ENCODE measurements at regions not wholly inside any gene's neighbourhood (a gene's known extent, or its start where the extent isn't known, plus 50 kb on each side); places are given as distances from the start of the nearest gene placed in this dataset.

- H3K36me3 ChIP-seq (ENCODE audit: low read depth): no peaks in the 10 kb centered on the region
- DNase-seq: no peak
- intact Hi-C loops (cut with DNase I, micrococcal nuclease): no loop called here
- H3K4me1 ChIP-seq (ENCODE audit: low read depth): peaks cover 3% of the 10 kb centered on the region
- H3K9me3 ChIP-seq: no peaks in the 10 kb centered on the region
- no peak overlapping the region for H3K4me3 ChIP-seq
- ATAC-seq: no peak
- no peak for TF ChIP-seq CTCF (IDR thresholded peaks at IDR 0.05)
Observed at GRCh38 chr7:155216475-155217272, 81.0 kb upstream of the INSIG1 start.

- TF ChIP-seq CTCF (IDR thresholded peaks at IDR 0.05): no peak
- H3K36me3 ChIP-seq (ENCODE audit: low read depth): no peaks in the 10 kb centered on the region
- H3K4me1 ChIP-seq (ENCODE audit: low read depth): peaks cover 3% of the 10 kb centered on the region
- no peak overlapping the region for H3K4me3 ChIP-seq
- DNase-seq (no peak), ATAC-seq (no peak)
- intact Hi-C loops (cut with DNase I, micrococcal nuclease): no loop called here
- no peaks in the 10 kb centered on the region for H3K9me3 ChIP-seq
Observed at GRCh38 chr7:155217634-155218033, 80.0 kb upstream of the INSIG1 start.

- no peak overlapping the region for H3K4me3 ChIP-seq
- DNase-seq: no peak
- ATAC-seq: no peak
- no peaks in the 10 kb centered on the region for H3K36me3 ChIP-seq (ENCODE audit: low read depth)
- no peak for TF ChIP-seq CTCF (IDR thresholded peaks at IDR 0.05)
- no peaks in the 10 kb centered on the region for H3K9me3 ChIP-seq
- peaks cover 3% of the 10 kb centered on the region for H3K4me1 ChIP-seq (ENCODE audit: low read depth)
- intact Hi-C loops (cut with DNase I, micrococcal nuclease): no loop called here
Observed at GRCh38 chr7:155218276-155219153, 79.2 kb upstream of the INSIG1 start.

GRCh38 chr7:155219154-155219531 lies 78.5 kb upstream of the INSIG1 start:
- TF ChIP-seq CTCF (IDR thresholded peaks at IDR 0.05): no peak
- intact Hi-C loops (cut with DNase I, micrococcal nuclease): no loop called here

GRCh38 chr7:155219947-155220769 lies 77.5 kb upstream of the INSIG1 start:
- Histone ChIP-seq H3K4me3 (no peak overlapping the region), H3K4me1 (ENCODE audit: low read depth) (no peaks in the 10 kb centered on the region)
- ATAC-seq: no peak

More at GRCh38 chr7:155219154-155219531, 78.5 kb upstream of the INSIG1 start:
- Histone ChIP-seq H3K4me3 (no peak overlapping the region), H3K9me3 (no peaks in the 10 kb centered on the region), H3K36me3 (ENCODE audit: low read depth) (no peaks in the 10 kb centered on the region), H3K4me1 (ENCODE audit: low read depth) (peaks cover 3% of the 10 kb centered on the region)
- no peak for ATAC-seq
- DNase-seq: no peak

More at GRCh38 chr7:155219947-155220769, 77.5 kb upstream of the INSIG1 start:
- H3K9me3 ChIP-seq: no peaks in the 10 kb centered on the region
- intact Hi-C loops (cut with DNase I, micrococcal nuclease): no loop called here
- H3K36me3 ChIP-seq (ENCODE audit: low read depth): no peaks in the 10 kb centered on the region
- no peak for DNase-seq
- no peak for TF ChIP-seq CTCF (IDR thresholded peaks at IDR 0.05)
